OCI-LY7 (cell line): ENCODE measurements at regions not wholly inside any gene's neighbourhood (a gene's known extent, or its start where the extent isn't known, plus 50 kb on each side); places are given as distances from the start of the nearest gene placed in this dataset.

ENCODE experiments used
- BruUV-seq: library from RNA; stranded (reverse); fragments of 400-500 nt; replicated peaks from 2 replicates; lab custom pipeline; 2021; lab: Mats Ljungman, UMichigan
- CTCF ChIA-PET: fragments of 300-600 bp; sonication (Branson Sonifier 250); formaldehyde crosslinking; loops from one replicate; lab custom pipeline; 2022; ENCODE audit warnings: antibody characterized with exemption; ENCODE audit not compliant: unreplicated experiment; lab: Charles Lee
- POLR2A ChIA-PET: fragments of 300-600 bp; sonication (Branson Sonifier 250); formaldehyde crosslinking; loops from one replicate; lab custom pipeline; 2022; ENCODE audit warnings: antibody characterized with exemption; lab: Charles Lee
- DNase-seq: peaks from one replicate; pipeline ENCODE4 v3.0.0-alpha.2; 2015; ENCODE audit warnings: low spot score
- H2AFZ ChIP-seq: fragments of 200-600 bp; sonication (generic), shearing (Covaris generic); 2 replicates; pipeline ENCODE4 v1.6.1; 2014; ENCODE audit warnings: mild to moderate bottlenecking, antibody characterized with exemption, low read length, moderate library complexity
- H3K27ac ChIP-seq: fragments of 200-600 bp; sonication (generic); 2 replicates; pipeline ENCODE4 v1.5.1; 2014; ENCODE audit warnings: mixed run types, low read depth, mild to moderate bottlenecking, moderate library complexity, low read length, inconsistent platforms; ENCODE audit not compliant: poor library complexity, severe bottlenecking
- H3K36me3 ChIP-seq: fragments of 200-600 bp; sonication (generic); 2 replicates; pipeline ENCODE4 v1.6.1; 2014; ENCODE audit warnings: mild to moderate bottlenecking, antibody characterized with exemption, low read length, moderate library complexity, mixed read lengths; ENCODE audit not compliant: insufficient read depth
- H3K4me1 ChIP-seq: fragments of 200-600 bp; sonication (generic); 2 replicates; pipeline ENCODE4 v1.5.1; 2014; ENCODE audit warnings: mild to moderate bottlenecking, low read length; ENCODE audit not compliant: insufficient read depth, poor library complexity, severe bottlenecking
- H3K4me2 ChIP-seq: fragments of 200-600 bp; sonication (generic); 2 replicates; pipeline ENCODE4 v1.6.1; 2014; ENCODE audit warnings: mild to moderate bottlenecking, low read length
- H3K4me3 ChIP-seq: fragments of 200-600 bp; sonication (generic); 2 replicates; pipeline ENCODE4 v1.5.1; 2014; ENCODE audit warnings: mild to moderate bottlenecking, low read depth, low read length; ENCODE audit not compliant: poor library complexity, severe bottlenecking
- H3K79me2 ChIP-seq: fragments of 200-600 bp; sonication (generic); 2 replicates; pipeline ENCODE4 v1.6.1; 2016; ENCODE audit warnings: low read depth, mild to moderate bottlenecking, low read length, moderate library complexity, mixed read lengths; ENCODE audit not compliant: insufficient read depth
- H3K9me2 ChIP-seq: fragments of 200-600 bp; sonication (generic); 2 replicates; pipeline ENCODE4 v1.6.1; 2016; ENCODE audit warnings: mild to moderate bottlenecking, low read length, mixed read lengths; ENCODE audit not compliant: insufficient read depth
- H3K9me3 ChIP-seq: fragments of 200-600 bp; sonication (generic); 2 replicates; pipeline ENCODE4 v1.6.1; 2014; ENCODE audit warnings: mild to moderate bottlenecking, mixed run types, low read length, mixed read lengths
- H4K20me1 ChIP-seq: fragments of 200-600 bp; sonication (generic); 2 replicates; pipeline ENCODE4 v1.6.1; 2014; ENCODE audit warnings: mild to moderate bottlenecking, antibody characterized with exemption, low read length, moderate library complexity, mixed read lengths; ENCODE audit not compliant: insufficient read depth
- CTCF ChIP-seq: fragments of 200-600 bp; sonication (generic); conservative IDR thresholded peaks from 2 replicates; pipeline ENCODE4 v1.5.1; 2014; ENCODE audit warnings: mild to moderate bottlenecking, antibody characterized with exemption, low read length, moderate library complexity, mixed read lengths
- EZH2phosphoT487 ChIP-seq: fragments of 200-600 bp; sonication (generic); IDR thresholded peaks from 2 replicates; pipeline ENCODE4 v1.6.1; 2018; ENCODE audit warnings: low read depth, borderline replicate concordance, mild to moderate bottlenecking, mixed run types, antibody characterized with exemption, low read length, moderate library complexity, mixed read lengths
- intact Hi-C: fragments of 100-400 bp; cut with micrococcal nuclease; formaldehyde crosslinking; loops from one replicate; pipeline ENCODE4 v1.10.0; 2022; ENCODE audit not compliant: unreplicated experiment

DNA sequence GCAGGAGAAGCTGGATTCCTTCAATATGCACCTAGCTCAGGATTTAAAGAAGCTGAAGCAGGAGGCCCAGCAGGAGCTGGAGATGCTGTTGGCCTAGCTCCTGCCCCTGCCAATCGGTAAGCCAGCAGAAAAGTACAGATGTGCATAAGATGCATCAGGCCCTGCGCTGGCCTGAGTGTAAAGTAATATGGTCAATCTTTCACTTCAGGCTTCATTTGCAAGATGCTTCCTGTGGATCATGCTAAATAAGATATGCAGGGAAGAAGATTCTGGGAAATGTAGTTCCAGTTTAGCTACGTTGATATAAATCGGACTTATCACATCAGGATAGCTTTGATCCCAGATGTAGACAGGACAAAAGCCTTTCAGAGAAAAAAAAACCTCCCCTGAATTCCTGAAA lies 100.3 kb downstream of the GJA1 start:
- no peak for DNase-seq
- Histone ChIP-seq H3K79me2 (no peaks in the 10 kb centered on the region), H3K9me3 (no peaks in the 10 kb centered on the region), H3K4me2 (no peak overlapping the region), H3K27ac (no peak overlapping the region), H3K4me1 (no peaks in the 10 kb centered on the region), H3K9me2 (no peaks in the 10 kb centered on the region), H2AFZ (no peak overlapping the region), H3K4me3 (no peak overlapping the region), H3K36me3 (no peaks in the 10 kb centered on the region), H4K20me1 (no peaks in the 10 kb centered on the region)
- TF ChIP-seq CTCF = no peak
- no peak for TF ChIP-seq EZH2phosphoT487
- ChIA-PET CTCF (no interaction called here), POLR2A (interaction anchor here (0.7 kb wide), 1 partner anchor 46 kb away, joined by 3 read pairs; no protein-coding TSS in a partner anchor)
- no TSS peak for BruUV-seq
- intact Hi-C loops = no loop called here

DNA sequence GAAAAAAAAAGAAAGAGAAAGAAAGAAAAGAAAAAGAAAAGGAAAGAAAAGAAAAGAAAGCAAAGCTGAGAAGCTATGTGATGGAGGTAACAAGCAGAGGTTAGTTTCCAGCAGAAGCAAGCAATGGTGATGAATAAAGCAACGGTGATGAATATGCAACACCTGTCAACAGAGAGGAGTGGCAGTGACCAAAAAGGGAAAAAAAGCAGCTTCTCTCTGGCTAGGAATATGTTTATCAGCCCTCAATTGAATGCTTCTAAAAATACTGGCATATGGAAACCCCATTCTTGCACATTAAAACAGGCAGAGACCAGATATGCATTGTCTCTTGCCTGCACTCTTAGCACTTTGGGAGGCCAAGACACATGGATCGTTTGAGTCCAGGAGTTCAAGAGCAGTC lies 100.9 kb downstream of the GJA1 start:
- TF ChIP-seq CTCF (no peak), EZH2phosphoT487 (no peak)
- no peak overlapping the region for H3K27ac ChIP-seq
- CTCF ChIA-PET = no interaction called here
- no TSS peak for BruUV-seq
- no peaks in the 10 kb centered on the region for H3K9me3 ChIP-seq
- no peak for DNase-seq
- no peaks in the 10 kb centered on the region for H3K9me2 ChIP-seq
- no peaks in the 10 kb centered on the region for H3K36me3 ChIP-seq
- POLR2A ChIA-PET = interaction anchor here (0.7 to 0.8 kb wide), 2 partner anchors 46 to 724 kb away, joined by 3 to 4 read pairs; no protein-coding TSS in a partner anchor
- intact Hi-C loops = no loop called here
- no peaks in the 10 kb centered on the region for H3K4me1 ChIP-seq
- H3K4me2 ChIP-seq = no peak overlapping the region
- no peaks in the 10 kb centered on the region for H3K79me2 ChIP-seq
- no peaks in the 10 kb centered on the region for H4K20me1 ChIP-seq
- H3K4me3 ChIP-seq = no peak overlapping the region
- no peak overlapping the region for H2AFZ ChIP-seq

DNA sequence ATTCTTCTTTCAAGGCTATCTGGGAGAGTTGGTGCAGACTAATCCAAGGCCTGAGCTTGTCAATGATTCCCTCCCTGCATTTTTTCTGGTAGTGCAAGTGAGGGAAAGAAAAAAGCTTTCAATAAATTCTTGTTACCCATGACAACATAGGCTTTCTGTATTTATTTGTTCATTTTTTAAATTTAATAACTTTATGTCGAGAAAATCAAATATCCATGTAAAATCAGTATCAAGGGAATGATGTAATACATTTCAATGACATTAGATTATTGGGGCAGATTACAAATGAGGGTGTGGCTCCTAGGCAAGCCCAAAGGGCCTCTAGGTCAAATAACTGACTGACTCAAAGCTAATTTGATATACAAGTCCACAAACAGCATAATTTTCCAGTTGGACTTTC lies 104.0 kb downstream of the GJA1 start:
- H3K9me2 ChIP-seq = no peaks in the 10 kb centered on the region
- no peak overlapping the region for H3K4me2 ChIP-seq
- H2AFZ ChIP-seq = no peak overlapping the region
- H3K36me3 ChIP-seq = no peaks in the 10 kb centered on the region
- H3K79me2 ChIP-seq = no peaks in the 10 kb centered on the region
- no peak for DNase-seq
- no peaks in the 10 kb centered on the region for H3K9me3 ChIP-seq
- no peak for TF ChIP-seq CTCF
- no peak for TF ChIP-seq EZH2phosphoT487
- CTCF ChIA-PET = no interaction called here
- intact Hi-C loops = no loop called here
- BruUV-seq = no TSS peak
- POLR2A ChIA-PET = interaction anchor here (0.6 kb wide), 1 partner anchor 1412 kb away, joined by 3 read pairs; no protein-coding TSS in a partner anchor
- no peak overlapping the region for H3K27ac ChIP-seq
- no peaks in the 10 kb centered on the region for H3K4me1 ChIP-seq
- no peak overlapping the region for H3K4me3 ChIP-seq
- no peaks in the 10 kb centered on the region for H4K20me1 ChIP-seq
